Mesenchymal stem cell (in vitro differentiated cells and primary cell): ENCODE measurements at regions not wholly inside any gene's neighbourhood (a gene's known extent, or its start where the extent isn't known, plus 50 kb on each side); places are given as distances from the start of the nearest gene placed in this dataset. TPM values are rescaled to one million over a fixed set of nuclear protein-coding genes. Genes with fewer than 3 reads are reported as not detected.
"Not testable (repeated sequence)": the region's sequence is repeated elsewhere in the genome, so short reads cannot be mapped to it uniquely, and the experiment has no call there.

Experiments used
- DNase-seq: peaks from one replicate; pipeline ENCODE4 v3.0.0-alpha.2; 2013
- H2AFZ ChIP-seq: one replicate; pipeline ENCODE4 v1.6.1; 2013; ENCODE audit warnings: low read depth, mild to moderate bottlenecking, control low read depth, inconsistent platforms, low read length, moderate library complexity
- H2AK5ac ChIP-seq: 2 replicates; pipeline ENCODE4 v1.6.1; 2013; ENCODE audit warnings: low read length, moderate library complexity, mild to moderate bottlenecking, inconsistent platforms; ENCODE audit not compliant: severe bottlenecking
- H2BK120ac ChIP-seq: one replicate; pipeline ENCODE4 v1.6.1; 2013; ENCODE audit warnings: low read depth, mild to moderate bottlenecking, inconsistent platforms, low read length, moderate library complexity
- H2BK12ac ChIP-seq, 2 experiments: one replicate each; pipeline ENCODE4 v1.6.1; 2013; ENCODE audit warnings: inconsistent platforms in 2 of 2, low read length in 2 of 2, mild to moderate bottlenecking in 2 of 2, moderate library complexity in 2 of 2, control low read depth in 1 of 2
- H2BK15ac ChIP-seq: one replicate; pipeline ENCODE4 v1.6.1; 2013; ENCODE audit warnings: mild to moderate bottlenecking, low read depth, inconsistent platforms; ENCODE audit not compliant: poor library complexity, severe bottlenecking
- H2BK5ac ChIP-seq: 2 replicates; pipeline ENCODE4 v1.6.1; 2013; ENCODE audit warnings: low read depth, mild to moderate bottlenecking, low read length, control low read depth, inconsistent platforms; ENCODE audit not compliant: poor library complexity, severe bottlenecking
- H3K14ac ChIP-seq, 2 experiments: one replicate each; pipeline ENCODE4 v1.6.1; 2013; ENCODE audit warnings: inconsistent platforms in 2 of 2, low read length in 2 of 2, control low read depth in 1 of 2, mild to moderate bottlenecking in 1 of 2, moderate library complexity in 1 of 2
- H3K18ac ChIP-seq, 2 experiments: one replicate each; pipeline ENCODE4 v1.6.1; 2013; ENCODE audit warnings: inconsistent platforms in 2 of 2, low read length in 2 of 2, control low read depth in 1 of 2, low read depth in 1 of 2, mild to moderate bottlenecking in 1 of 2
- H3K23ac ChIP-seq, 2 experiments: one replicate each; pipeline ENCODE4 v1.6.1; 2013; ENCODE audit warnings: inconsistent platforms in 2 of 2, low read length in 2 of 2, mild to moderate bottlenecking in 2 of 2, moderate library complexity in 2 of 2, control low read depth in 1 of 2
- H3K27ac ChIP-seq: 2 replicates; pipeline ENCODE4 v1.5.1; 2013; ENCODE audit warnings: mild to moderate bottlenecking, moderate library complexity, low read length, control low read depth, inconsistent platforms; ENCODE audit not compliant: poor library complexity, severe bottlenecking
- H3K27me3 ChIP-seq, 2 experiments: 2 replicates each; pipeline versions ENCODE4 v1.6.1 to v1.7.0; 2013; ENCODE audit warnings: low read length in 2 of 2, mild to moderate bottlenecking in 2 of 2, moderate library complexity in 2 of 2, control low read depth in 1 of 2, inconsistent platforms in 1 of 2; ENCODE audit not compliant: control insufficient read depth in 1 of 2, insufficient read depth in 1 of 2
- H3K36me3 ChIP-seq, 2 experiments: 2 replicates each; pipeline versions ENCODE4 v1.6.1 to v1.7.0; 2013; ENCODE audit warnings: low read length in 2 of 2, control low read depth in 1 of 2, inconsistent platforms in 1 of 2, low read depth in 1 of 2, mild to moderate bottlenecking in 1 of 2; ENCODE audit not compliant: insufficient read depth in 2 of 2, control insufficient read depth in 1 of 2
- H3K4ac ChIP-seq, 2 experiments: one replicate each; pipeline ENCODE4 v1.6.1; 2013; ENCODE audit warnings: inconsistent platforms in 2 of 2, low read length in 2 of 2, mild to moderate bottlenecking in 2 of 2, moderate library complexity in 2 of 2, control low read depth in 1 of 2, low read depth in 1 of 2
- H3K4me1 ChIP-seq: 2 replicates; pipeline ENCODE4 v1.6.1; 2013; ENCODE audit warnings: low read depth, low read length, control low read depth; ENCODE audit not compliant: control insufficient read depth, insufficient read depth
- H3K4me2 ChIP-seq: 2 replicates; pipeline ENCODE4 v1.6.1; 2013; ENCODE audit warnings: low read length, mild to moderate bottlenecking, inconsistent platforms; ENCODE audit not compliant: poor library complexity, severe bottlenecking
- H3K4me3 ChIP-seq, 2 experiments: 2 replicates each; pipeline versions ENCODE4 v1.5.1 to v1.7.0; 2013; ENCODE audit warnings: low read length in 2 of 2, mild to moderate bottlenecking in 2 of 2, control low read depth in 1 of 2, low read depth in 1 of 2; ENCODE audit not compliant: insufficient read depth in 1 of 2
- H3K79me1 ChIP-seq: replicated peaks from 2 replicates; pipeline ENCODE4 v1.6.1; 2013; ENCODE audit warnings: mild to moderate bottlenecking, control low read depth, low read length, inconsistent platforms; ENCODE audit not compliant: poor library complexity, severe bottlenecking
- H3K9ac ChIP-seq: 2 replicates; pipeline ENCODE4 v1.7.0; 2013; ENCODE audit warnings: mild to moderate bottlenecking, low read length, moderate library complexity
- H3K9me3 ChIP-seq: 2 replicates; pipeline ENCODE4 v1.7.0; 2013; ENCODE audit warnings: mild to moderate bottlenecking, low read length; ENCODE audit not compliant: control insufficient read depth
- H4K8ac ChIP-seq: one replicate; pipeline ENCODE4 v1.6.1; 2013; ENCODE audit warnings: inconsistent platforms, mild to moderate bottlenecking, low read length, moderate library complexity
- H4K91ac ChIP-seq: one replicate; pipeline ENCODE4 v1.6.1; 2013; ENCODE audit warnings: mild to moderate bottlenecking, low read length, inconsistent platforms
- WGBS: methylation state at CpG from one replicate; pipeline ENCODE4 v1.1.7; 2013; ENCODE audit warnings: mixed read lengths; 5-methylcytosine and 5-hydroxymethylcytosine counted together
- small RNA-seq: library from polyadenylated mRNA; stranded (forward); fragments of <200 nt; extraction: miRNeasy Mini kit (QIAGEN cat#:217004); gene quantifications from one replicate; pipeline ENCODE3, GENCODE V24; 2013; ENCODE audit warnings: low read depth

DNA sequence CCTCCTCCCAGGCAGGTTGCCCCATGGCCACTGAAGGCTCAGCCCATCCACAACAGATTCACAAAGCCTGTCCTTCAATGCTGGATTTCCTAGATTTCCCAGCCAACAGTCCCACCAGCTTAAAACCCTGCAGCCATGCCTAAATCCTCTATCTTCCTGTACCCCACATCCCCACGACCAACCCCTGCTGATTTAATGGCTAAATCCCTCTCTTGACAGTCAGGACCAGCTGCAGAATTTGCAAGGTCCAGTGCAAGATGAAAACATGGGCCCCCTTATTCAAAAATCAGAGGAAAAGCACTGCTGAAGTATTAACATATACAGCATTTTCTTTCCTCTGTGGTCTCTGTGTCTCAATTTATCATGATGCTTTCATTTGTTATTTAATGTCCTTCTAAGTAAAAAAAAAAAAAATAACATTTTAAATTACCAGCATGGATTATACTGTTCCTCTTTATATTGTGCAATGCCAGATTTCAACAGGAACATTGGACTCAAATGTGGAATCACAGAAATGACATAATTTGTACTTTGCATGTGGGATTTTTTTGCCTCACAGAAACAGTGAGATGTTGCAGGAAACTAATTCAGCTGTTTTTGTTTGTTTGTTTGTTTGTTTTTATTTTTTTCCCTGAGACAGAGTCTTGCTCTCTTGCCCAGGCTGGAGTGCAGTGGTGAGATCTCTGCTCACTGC, 63.0 kb upstream of the DRD5 start:
- not testable (repeated sequence) for H3K23ac ChIP-seq, H3K79me1 ChIP-seq, H2AFZ ChIP-seq, H3K18ac ChIP-seq, H3K14ac ChIP-seq, H3K4me1 ChIP-seq, H3K4me3 ChIP-seq, H2BK120ac ChIP-seq, H3K27me3 ChIP-seq, H2BK12ac ChIP-seq, H3K9me3 ChIP-seq, H3K9ac ChIP-seq, DNase-seq, H2BK5ac ChIP-seq, H3K27ac ChIP-seq, H4K8ac ChIP-seq, H4K91ac ChIP-seq, H3K4me2 ChIP-seq, H3K4ac ChIP-seq, H2AK5ac ChIP-seq, H2BK15ac ChIP-seq, H3K36me3 ChIP-seq
- WGBS, result 21% methylated on average over 1 of the region's 1 CpG

- H3K4me2 ChIP-seq, H2BK12ac ChIP-seq, H2AFZ ChIP-seq, H2BK5ac ChIP-seq, H3K4me1 ChIP-seq, H3K4me3 ChIP-seq, H4K8ac ChIP-seq, H3K9ac ChIP-seq, H3K36me3 ChIP-seq, H4K91ac ChIP-seq, H2BK120ac ChIP-seq, H2AK5ac ChIP-seq, H3K79me1 ChIP-seq, H3K27me3 ChIP-seq, H3K9me3 ChIP-seq, H3K4ac ChIP-seq, DNase-seq, H3K23ac ChIP-seq, H3K14ac ChIP-seq, H3K27ac ChIP-seq, H3K18ac ChIP-seq, H2BK15ac ChIP-seq: not testable (repeated sequence)
- WGBS, result 85% methylated on average over 11 of the region's 11 CpGs
These were observed 59.3 kb upstream of the DRD5 start for GRCh38 chr4:9722131-9722530.

Small RNA genes in the stretch of these regions (small RNA-seq; reads per million reads assigned to genes)
- gene MIR548I2, result not detected
- gene RF00017, result not detected
- gene SNRPCP13, result not detected
